ENCODE measurements at regions not wholly inside any gene's neighbourhood (a gene's known extent, or its start where the extent isn't known, plus 50 kb on each side); places are given as distances from the start of the nearest gene placed in this dataset.
"Not testable (repeated sequence)": the region's sequence is repeated elsewhere in the genome, so short reads cannot be mapped to it uniquely, and the experiment has no call there.

DNA sequence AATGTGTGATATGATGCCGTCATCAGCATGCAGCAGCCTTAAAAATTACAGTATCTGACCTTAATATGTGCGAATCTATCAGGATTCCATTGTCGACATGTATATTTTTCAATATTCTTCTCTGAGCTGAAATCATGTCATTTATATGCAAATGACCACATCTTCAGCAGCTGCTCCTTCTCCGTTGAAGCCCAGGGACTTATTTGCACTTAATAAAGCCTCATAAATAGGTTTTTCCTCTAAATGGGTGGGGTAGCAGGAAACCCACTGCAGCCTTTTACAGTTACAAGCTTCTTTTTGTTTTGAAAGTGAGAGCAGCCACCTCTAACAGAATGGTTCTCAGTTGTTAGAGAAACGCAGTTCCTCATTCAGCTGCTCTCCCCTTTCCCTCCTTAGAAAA lies 178.8 kb upstream of the ZNF644 start:
- Histone ChIP-seq H3K4me1 (ENCODE audit: insufficient read depth, low read length) (no peaks in the 10 kb centered on the region), H3K9ac (ENCODE audit: low read depth, low read length) (no peak overlapping the region), H3K36me3 (ENCODE audit: insufficient read depth, low read length) (no peaks in the 10 kb centered on the region), H3K27me3 (ENCODE audit: insufficient read depth, low read length, poor library complexity) (no peaks in the 10 kb centered on the region), H3K27ac (ENCODE audit: low read length) (no peak overlapping the region), H3K9me3 (ENCODE audit: insufficient read depth, low read length, severe bottlenecking) (no peaks in the 10 kb centered on the region), H3K4me3 (ENCODE audit: low read depth in 1 of 2, low read length in 2 of 2) (no peak overlapping the region), H3K4me2 (ENCODE audit: insufficient read depth, low read length) (no peak overlapping the region), H2AFZ (ENCODE audit: low read depth, low read length) (no peak overlapping the region), H3K79me2 (ENCODE audit: insufficient read depth, low read length) (no peaks in the 10 kb centered on the region), H4K20me1 (ENCODE audit: insufficient read depth, low read length) (no peaks in the 10 kb centered on the region)
- DNase-seq (no peak), ATAC-seq (ENCODE audit: insufficient read depth, low read depth) (no peak)
- no peak for TF ChIP-seq CTCF (IDR thresholded peaks at IDR 0.05; ENCODE audit: borderline replicate concordance, extremely low read depth, low read length, poor library complexity, severe bottlenecking)
- no peak for TF ChIP-seq EZH2 (IDR thresholded peaks at IDR 0.05; ENCODE audit: borderline replicate concordance, low read depth, low read length, severe bottlenecking)

GRCh38 chr1:91199988-91200387 lies 178.2 kb upstream of the ZNF644 start:
- Histone ChIP-seq H3K36me3 (ENCODE audit: insufficient read depth, low read length) (no peaks in the 10 kb centered on the region), H3K9ac (ENCODE audit: low read depth, low read length) (no peak overlapping the region), H3K9me3 (ENCODE audit: insufficient read depth, low read length, severe bottlenecking) (no peaks in the 10 kb centered on the region), H2AFZ (ENCODE audit: low read depth, low read length) (no peak overlapping the region), H4K20me1 (ENCODE audit: insufficient read depth, low read length) (no peaks in the 10 kb centered on the region), H3K4me1 (ENCODE audit: insufficient read depth, low read length) (no peaks in the 10 kb centered on the region), H3K27me3 (ENCODE audit: insufficient read depth, low read length, poor library complexity) (no peaks in the 10 kb centered on the region), H3K79me2 (ENCODE audit: insufficient read depth, low read length) (no peaks in the 10 kb centered on the region), H3K4me2 (ENCODE audit: insufficient read depth, low read length) (no peak overlapping the region), H3K27ac (ENCODE audit: low read length) (no peak overlapping the region), H3K4me3 (ENCODE audit: low read depth in 1 of 2, low read length in 2 of 2) (no peak overlapping the region)
- ATAC-seq (ENCODE audit: insufficient read depth, low read depth) (no peak), DNase-seq (no peak)
- TF ChIP-seq EZH2 (IDR thresholded peaks at IDR 0.05; ENCODE audit: borderline replicate concordance, low read depth, low read length, severe bottlenecking) (no peak), CTCF (IDR thresholded peaks at IDR 0.05; ENCODE audit: borderline replicate concordance, extremely low read depth, low read length, poor library complexity, severe bottlenecking) (no peak)

DNA sequence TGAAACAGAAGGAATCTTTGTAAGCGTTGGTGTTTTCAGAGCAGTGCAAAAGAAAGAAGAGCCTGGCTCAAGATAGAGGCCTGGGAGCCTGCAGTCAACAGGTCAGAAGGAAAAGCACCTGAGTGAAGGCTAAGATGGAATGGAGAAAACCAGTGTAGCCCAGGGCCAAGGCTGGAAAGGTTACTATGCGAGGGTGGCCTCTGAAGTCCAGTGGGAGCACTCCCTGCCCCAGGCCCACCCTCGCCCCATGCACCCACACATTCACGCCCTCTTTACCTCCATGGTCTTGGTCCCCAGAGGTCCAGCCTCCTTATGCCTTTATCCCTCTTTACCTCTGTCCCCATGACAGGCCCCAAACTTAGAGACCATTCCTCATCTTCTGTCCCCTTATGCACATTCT lies 169.2 kb upstream of the ZNF644 start:
- H3K27ac ChIP-seq (ENCODE audit: low read length): no peak overlapping the region
- H3K4me2 ChIP-seq (ENCODE audit: insufficient read depth, low read length): no peak overlapping the region
- no peak overlapping the region for H2AFZ ChIP-seq (ENCODE audit: low read depth, low read length)
- ATAC-seq (ENCODE audit: insufficient read depth, low read depth): no peak
- no peaks in the 10 kb centered on the region for H3K4me1 ChIP-seq (ENCODE audit: insufficient read depth, low read length)
- no peaks in the 10 kb centered on the region for H3K79me2 ChIP-seq (ENCODE audit: insufficient read depth, low read length)
- H3K27me3 ChIP-seq (ENCODE audit: insufficient read depth, low read length, poor library complexity): no peaks in the 10 kb centered on the region
- no peaks in the 10 kb centered on the region for H3K9me3 ChIP-seq (ENCODE audit: insufficient read depth, low read length, severe bottlenecking)
- DNase-seq: no peak
- H3K36me3 ChIP-seq (ENCODE audit: insufficient read depth, low read length): no peaks in the 10 kb centered on the region
- no peaks in the 10 kb centered on the region for H4K20me1 ChIP-seq (ENCODE audit: insufficient read depth, low read length)
- H3K4me3 ChIP-seq (ENCODE audit: low read depth in 1 of 2, low read length in 2 of 2): no peak overlapping the region
- H3K9ac ChIP-seq (ENCODE audit: low read depth, low read length): no peak overlapping the region
- TF ChIP-seq CTCF (IDR thresholded peaks at IDR 0.05; ENCODE audit: borderline replicate concordance, extremely low read depth, low read length, poor library complexity, severe bottlenecking) (no peak), EZH2 (IDR thresholded peaks at IDR 0.05; ENCODE audit: borderline replicate concordance, low read depth, low read length, severe bottlenecking) (no peak)

DNA sequence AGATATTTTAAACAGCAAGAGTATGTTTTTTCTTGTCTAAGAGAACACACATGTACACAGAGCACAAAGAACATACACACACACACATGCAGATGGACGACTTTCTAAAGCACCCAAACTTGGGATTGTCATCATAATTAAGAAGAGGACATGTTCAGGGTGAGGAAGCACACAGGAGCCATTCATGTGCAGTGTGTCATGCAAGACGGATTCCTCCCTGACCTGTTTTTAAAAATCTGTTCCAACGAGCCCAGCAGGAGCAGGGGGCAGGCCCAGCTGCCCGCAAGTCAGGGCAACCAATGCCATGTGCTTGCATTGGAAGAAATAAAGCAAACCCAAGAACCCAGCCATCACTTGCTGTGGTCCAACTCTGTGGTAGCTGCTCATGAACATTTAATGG lies 167.3 kb upstream of the ZNF644 start:
- no peak overlapping the region for H3K9ac ChIP-seq (ENCODE audit: low read depth, low read length)
- DNase-seq (no peak), ATAC-seq (ENCODE audit: insufficient read depth, low read depth) (no peak)
- no peaks in the 10 kb centered on the region for H3K9me3 ChIP-seq (ENCODE audit: insufficient read depth, low read length, severe bottlenecking)
- H4K20me1 ChIP-seq (ENCODE audit: insufficient read depth, low read length): no peaks in the 10 kb centered on the region
- no peaks in the 10 kb centered on the region for H3K4me1 ChIP-seq (ENCODE audit: insufficient read depth, low read length)
- no peaks in the 10 kb centered on the region for H3K36me3 ChIP-seq (ENCODE audit: insufficient read depth, low read length)
- TF ChIP-seq CTCF (IDR thresholded peaks at IDR 0.05; ENCODE audit: borderline replicate concordance, extremely low read depth, low read length, poor library complexity, severe bottlenecking) (no peak), EZH2 (IDR thresholded peaks at IDR 0.05; ENCODE audit: borderline replicate concordance, low read depth, low read length, severe bottlenecking) (no peak)
- H3K4me2 ChIP-seq (ENCODE audit: insufficient read depth, low read length): no peak overlapping the region
- H3K79me2 ChIP-seq (ENCODE audit: insufficient read depth, low read length): no peaks in the 10 kb centered on the region
- no peak overlapping the region for H2AFZ ChIP-seq (ENCODE audit: low read depth, low read length)
- H3K4me3 ChIP-seq (ENCODE audit: low read depth in 1 of 2, low read length in 2 of 2): no peak overlapping the region
- no peaks in the 10 kb centered on the region for H3K27me3 ChIP-seq (ENCODE audit: insufficient read depth, low read length, poor library complexity)
- no peak overlapping the region for H3K27ac ChIP-seq (ENCODE audit: low read length)

DNA sequence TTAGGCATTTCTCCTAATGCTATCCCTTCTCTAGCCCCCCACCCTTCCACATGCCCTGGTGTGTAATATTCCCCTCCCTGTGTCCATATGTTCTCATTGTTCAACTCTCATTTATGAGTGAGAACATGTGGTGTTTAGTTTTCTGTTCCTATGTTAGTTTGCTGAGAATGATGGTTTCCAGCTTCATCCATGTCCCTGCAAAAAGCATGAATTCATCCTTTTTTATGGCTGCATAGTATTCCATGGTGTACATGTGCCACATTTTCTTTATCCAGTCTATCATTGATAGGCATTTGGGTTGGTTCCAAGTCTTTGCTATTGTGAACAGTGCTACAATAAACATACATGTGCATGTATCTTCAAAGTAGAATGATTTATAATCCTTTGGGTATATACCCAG lies 161.0 kb upstream of the ZNF644 start:
- not testable (repeated sequence) for ATAC-seq (ENCODE audit: insufficient read depth, low read depth); H4K20me1 ChIP-seq (ENCODE audit: insufficient read depth, low read length)

More for the DNA sequence above, 161.0 kb upstream of the ZNF644 start:
- H2AFZ ChIP-seq (ENCODE audit: low read depth, low read length); H3K79me2 ChIP-seq (ENCODE audit: insufficient read depth, low read length); H3K4me2 ChIP-seq (ENCODE audit: insufficient read depth, low read length); H3K4me3 ChIP-seq (ENCODE audit: low read depth in 1 of 2, low read length in 2 of 2); H3K36me3 ChIP-seq (ENCODE audit: insufficient read depth, low read length); DNase-seq; H3K27ac ChIP-seq (ENCODE audit: low read length); H3K9ac ChIP-seq (ENCODE audit: low read depth, low read length); H3K4me1 ChIP-seq (ENCODE audit: insufficient read depth, low read length); H3K27me3 ChIP-seq (ENCODE audit: insufficient read depth, low read length, poor library complexity); H3K9me3 ChIP-seq (ENCODE audit: insufficient read depth, low read length, severe bottlenecking): not testable (repeated sequence)

Measured in DND-41 (cell line).